ENCODE measurements at regions not wholly inside any gene's neighbourhood (a gene's known extent, or its start where the extent isn't known, plus 50 kb on each side); places are given as distances from the start of the nearest gene placed in this dataset.

DNA sequence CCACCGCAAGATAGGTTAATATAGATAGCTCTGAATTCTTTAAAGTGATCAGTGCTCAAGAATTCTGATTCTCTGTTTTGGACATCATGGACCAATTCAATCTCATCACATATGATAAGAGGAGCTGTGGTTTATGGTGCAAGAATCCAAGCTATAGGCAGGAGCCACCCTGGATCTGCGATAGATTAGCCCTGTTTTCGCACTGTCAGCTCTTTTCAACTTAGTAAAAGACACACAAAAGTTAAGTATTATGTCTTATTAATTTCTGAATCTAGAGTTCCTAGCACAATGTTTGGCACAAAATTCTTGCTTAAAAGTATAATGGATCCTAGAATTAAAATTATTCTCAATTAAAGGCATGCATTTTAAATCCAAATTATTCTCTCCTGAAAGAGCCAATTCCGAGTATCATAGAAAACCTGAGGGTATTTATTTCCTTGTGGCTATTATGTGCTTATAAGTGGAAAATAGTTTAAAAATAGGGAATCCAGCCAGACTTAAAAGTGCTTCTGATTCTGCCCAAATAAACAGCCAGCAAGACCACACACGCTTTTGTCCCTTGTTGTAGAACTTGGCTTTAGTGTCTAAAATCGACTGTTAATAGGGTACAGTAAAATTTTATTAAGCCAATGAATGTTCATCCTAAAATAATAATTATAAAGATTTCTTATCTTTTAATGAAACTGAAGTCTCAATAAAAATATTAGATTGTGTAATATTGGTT, 184.9 kb upstream of the FLRT2 start:
- TF ChIP-seq EZH2 (IDR thresholded peaks at IDR 0.05; ENCODE audit: insufficient read depth, poor library complexity, severe bottlenecking) (no peak), EZH2phosphoT487 (IDR thresholded peaks at IDR 0.05; ENCODE audit: insufficient read depth, low read depth) (no peak)
